GM18498 (cell line): ENCODE measurements at regions not wholly inside any gene's neighbourhood (a gene's known extent, or its start where the extent isn't known, plus 50 kb on each side); places are given as distances from the start of the nearest gene placed in this dataset.
"Not testable (repeated sequence)": the region's sequence is repeated elsewhere in the genome, so short reads cannot be mapped to it uniquely, and the experiment has no call there.

ENCODE experiments used
- ATAC-seq: cut with Tn5 transposase; IDR thresholded peaks from one replicate; pipeline ENCODE4 v1.9.1; 2021; ENCODE audit warnings: mild to moderate bottlenecking, moderate library complexity; ENCODE audit not compliant: unreplicated experiment

DNA sequence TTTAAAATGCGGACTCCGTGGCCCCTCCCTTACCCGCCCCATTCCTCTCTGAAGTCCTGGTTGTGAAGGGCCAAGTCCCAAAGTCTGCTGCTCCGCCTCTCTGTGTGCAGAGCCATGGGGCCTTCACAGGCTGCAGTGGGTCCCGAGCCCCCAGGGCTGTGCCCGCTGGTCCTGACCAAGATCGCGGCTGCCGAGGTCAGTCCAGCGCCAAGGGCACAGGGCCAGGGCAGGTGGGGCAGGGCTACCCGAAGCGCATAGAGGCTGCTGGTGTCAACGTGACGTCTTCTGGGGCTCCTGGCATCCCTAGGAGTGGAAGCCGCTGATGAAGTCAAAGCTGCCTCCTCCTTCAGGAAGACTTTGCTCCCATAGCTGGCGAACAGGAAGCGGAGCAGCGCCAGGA lies 858.8 kb downstream of the TUBA3C start:
- ATAC-seq = not testable (repeated sequence)

DNA sequence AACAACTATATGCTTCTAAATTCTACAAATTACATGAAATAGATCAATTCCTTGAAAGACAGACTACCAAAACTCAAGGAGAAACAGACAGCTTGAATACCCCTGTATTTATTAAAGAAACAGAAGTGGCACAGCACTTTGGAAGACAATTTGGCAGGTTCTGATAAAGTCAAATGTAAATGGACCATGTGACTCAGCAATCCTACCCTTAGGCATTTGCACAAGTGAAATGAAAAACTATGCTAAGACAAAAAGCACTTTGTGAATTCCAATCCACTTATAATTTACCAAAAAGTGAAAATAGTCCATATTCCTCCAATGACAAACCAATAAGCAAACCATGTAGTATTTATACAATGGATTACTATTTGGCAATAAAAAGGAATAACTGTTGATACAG lies 862.0 kb downstream of the TUBA3C start:
- ATAC-seq = not testable (repeated sequence)

DNA sequence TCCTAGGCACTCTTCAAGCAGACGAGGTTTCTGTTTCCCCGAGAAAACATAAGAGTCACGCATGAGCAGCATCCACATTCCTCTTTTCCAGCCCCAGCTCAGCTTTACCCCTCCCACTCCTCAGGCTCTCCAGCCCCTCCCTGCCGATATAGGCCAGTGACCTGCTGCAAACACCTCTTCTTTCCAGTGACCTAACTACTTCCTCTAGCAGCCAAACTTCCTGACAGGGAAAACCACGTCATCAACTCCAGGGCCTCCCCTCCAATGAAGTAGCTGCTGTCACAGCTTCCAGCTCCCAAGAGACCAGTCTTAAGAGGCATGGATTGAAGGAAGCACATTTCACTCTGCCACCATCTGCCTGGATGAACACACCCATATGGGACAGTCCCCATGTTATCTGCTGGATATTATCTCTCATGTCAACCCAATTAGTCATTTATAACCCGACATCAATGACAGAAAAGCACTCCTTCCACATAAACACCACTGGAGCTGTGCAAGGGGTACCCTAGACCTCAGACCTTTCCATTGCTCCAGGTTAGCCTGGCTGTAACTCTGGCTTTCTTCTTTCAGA lies 878.3 kb downstream of the TUBA3C start:
- ATAC-seq = not testable (repeated sequence)

DNA sequence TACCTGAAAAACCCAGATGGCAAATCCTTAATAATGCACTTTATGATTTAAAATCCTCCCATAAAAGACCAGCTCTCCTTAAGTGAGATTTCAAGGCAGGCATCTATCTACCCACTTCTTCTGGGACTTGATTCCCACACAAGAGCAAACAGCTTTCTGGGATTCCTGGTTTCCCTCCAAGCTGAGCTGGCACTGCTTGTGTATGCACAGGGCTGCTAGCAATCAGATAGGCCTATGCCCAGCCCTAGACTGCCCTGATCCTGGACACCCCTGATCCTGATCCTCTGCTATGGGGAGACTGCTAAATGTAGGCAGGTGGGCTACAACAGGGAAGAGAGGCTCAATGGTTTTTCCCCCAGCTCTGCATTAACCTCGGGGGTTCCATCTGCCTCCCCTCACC lies 880.7 kb downstream of the TUBA3C start:
- not testable (repeated sequence) for ATAC-seq

DNA sequence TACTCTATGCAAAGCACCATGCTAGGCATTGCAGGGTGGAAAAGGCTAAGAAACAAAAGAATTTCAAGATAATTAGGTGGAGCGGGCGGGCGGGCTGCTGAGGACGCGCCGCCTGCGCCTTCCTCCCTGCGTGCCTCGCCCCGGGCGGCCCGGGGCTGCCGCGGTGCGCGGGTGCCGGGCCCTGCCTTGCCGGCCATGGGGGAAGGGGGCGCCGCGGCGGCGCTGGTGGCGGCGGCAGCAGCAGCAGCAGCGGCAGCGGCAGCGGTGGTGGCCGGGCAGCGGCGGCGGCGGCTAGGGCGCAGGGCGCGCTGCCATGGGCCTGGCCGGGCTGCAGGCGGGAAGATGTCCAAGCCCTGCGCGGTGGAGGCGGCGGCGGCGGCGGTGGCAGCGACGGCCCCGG lies 884.3 kb downstream of the TUBA3C start:
- ATAC-seq = not testable (repeated sequence)

DNA sequence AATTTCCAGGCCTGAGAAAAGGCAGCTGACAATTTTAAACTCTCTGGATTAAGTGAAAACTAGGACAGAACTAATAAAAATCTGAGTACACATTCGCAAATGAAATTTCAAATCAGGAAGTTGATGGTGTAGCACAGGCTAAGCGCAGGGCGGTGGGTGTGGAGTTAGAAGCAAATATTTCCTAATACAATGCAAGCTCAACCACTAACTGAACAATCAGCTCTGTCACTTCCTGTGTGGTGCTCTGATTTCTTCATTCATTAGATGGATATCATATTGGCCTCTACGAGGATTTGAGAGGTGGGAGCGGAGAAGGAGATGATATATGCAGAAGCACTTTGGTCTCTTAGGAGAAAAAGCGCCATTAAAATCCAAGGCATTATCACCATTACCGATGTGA lies 885.0 kb downstream of the TUBA3C start:
- not testable (repeated sequence) for ATAC-seq

DNA sequence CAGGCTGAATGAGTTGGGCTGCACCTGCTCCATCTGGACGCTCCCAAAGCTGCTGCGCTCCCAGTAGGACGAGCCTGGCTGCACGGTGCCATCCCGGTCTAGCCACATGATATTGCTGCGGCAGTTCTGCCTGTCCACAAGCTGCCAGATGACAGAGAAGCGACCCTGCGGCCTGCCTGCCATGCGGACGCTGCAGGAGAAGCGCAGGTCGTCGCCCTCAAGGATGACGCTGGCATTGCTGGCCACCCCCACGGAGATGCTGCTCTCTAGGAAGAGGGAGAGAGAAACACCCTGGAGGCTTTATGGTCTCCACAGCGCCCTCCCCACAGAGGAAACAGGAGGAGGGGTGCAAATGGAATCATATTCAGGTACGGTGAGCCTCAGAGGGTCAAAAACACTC lies 887.3 kb downstream of the TUBA3C start:
- not testable (repeated sequence) for ATAC-seq

DNA sequence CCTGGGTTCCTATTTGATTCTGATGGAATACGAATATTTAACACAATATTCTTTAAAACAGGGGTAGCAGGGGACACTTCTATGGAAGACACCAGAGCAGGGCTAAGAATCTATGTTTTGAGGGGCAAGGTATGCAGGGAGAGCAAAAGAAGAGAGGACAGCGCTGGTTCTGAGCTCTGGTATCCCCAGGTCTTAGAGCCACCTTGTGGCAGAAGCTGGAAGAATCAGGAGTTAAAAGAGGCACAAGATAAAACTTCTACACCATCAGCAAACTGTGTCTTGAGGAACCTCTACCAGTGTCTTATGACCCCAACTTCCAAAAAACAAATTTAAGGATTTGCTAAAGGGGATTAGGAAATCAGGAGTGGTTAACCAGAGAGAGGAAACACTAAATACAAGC lies 894.8 kb downstream of the TUBA3C start:
- ATAC-seq = not testable (repeated sequence)

DNA sequence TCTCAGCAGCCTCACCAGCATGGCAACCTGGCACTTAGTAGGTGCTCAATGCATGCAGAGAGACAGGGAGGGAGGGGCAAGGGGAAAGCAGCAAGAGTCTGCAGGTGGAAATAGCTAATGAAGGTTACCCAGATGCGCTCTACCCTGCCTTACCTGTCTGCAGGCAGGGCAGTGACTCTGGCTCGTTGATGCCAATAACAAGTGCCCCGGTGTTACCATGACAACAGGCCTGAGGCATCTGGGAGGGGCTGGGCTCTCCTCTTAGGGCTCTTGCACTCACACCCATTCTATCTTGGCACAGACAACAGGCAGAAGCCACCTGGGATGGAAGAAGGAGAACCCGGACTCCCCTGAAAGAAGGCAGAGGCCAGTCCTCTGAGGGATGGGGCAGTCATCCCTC lies 896.0 kb downstream of the TUBA3C start:
- ATAC-seq = not testable (repeated sequence)

DNA sequence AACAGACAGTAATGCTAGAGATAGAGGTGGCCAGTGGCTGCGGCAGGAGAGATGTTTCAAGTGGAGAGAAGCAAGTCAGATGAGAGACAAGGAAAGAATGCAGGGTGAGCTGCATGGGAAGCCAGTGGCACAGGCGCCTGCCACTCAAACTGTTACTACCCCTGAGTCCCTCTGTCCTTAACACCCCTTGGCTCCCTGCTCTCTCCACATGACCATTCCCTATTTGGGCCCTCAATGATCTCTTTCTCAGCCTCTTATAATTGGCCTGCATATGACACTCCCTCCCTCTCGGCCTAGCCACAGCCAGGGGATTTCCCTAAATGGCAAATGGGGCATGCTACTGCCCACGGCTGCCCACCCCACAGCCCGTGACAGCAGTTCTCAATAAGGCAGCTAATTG lies 897.6 kb downstream of the TUBA3C start:
- ATAC-seq = not testable (repeated sequence)

DNA sequence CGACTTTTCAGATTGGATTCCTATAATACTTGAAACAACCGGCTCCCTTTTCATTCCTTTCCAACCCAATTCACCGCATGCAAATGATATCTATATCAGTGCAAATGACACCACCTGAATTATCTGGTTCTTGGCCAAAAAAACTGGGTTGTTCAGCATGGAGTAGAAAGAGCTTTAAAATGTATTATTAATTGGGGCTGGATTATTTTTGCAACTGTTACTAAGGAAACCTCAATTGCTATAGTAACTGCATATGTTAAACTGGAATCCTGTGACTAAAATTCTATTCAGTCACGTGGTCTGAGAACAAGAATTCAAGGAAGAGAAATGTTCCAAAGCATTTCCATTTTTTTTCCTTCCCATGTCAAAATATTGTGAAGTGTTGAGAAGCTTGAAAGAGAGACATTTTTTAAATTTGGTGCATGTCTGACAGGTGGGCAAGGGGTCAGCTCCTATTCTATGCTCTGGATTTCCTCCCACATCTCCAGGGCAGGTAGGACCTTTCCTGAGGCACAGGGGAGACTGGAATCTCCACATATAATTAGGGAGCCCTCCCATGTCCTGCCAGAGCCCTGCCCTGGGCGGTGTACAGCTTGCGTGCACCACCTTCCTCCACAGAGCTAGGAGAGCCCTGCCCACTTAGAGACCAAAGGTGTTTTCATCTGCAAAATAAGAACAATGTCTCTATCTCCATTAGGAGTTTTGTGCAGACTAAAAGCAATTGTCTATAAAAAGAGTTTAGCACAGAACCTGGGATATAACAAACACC lies 899.6 kb downstream of the TUBA3C start:
- ATAC-seq = not testable (repeated sequence)

DNA sequence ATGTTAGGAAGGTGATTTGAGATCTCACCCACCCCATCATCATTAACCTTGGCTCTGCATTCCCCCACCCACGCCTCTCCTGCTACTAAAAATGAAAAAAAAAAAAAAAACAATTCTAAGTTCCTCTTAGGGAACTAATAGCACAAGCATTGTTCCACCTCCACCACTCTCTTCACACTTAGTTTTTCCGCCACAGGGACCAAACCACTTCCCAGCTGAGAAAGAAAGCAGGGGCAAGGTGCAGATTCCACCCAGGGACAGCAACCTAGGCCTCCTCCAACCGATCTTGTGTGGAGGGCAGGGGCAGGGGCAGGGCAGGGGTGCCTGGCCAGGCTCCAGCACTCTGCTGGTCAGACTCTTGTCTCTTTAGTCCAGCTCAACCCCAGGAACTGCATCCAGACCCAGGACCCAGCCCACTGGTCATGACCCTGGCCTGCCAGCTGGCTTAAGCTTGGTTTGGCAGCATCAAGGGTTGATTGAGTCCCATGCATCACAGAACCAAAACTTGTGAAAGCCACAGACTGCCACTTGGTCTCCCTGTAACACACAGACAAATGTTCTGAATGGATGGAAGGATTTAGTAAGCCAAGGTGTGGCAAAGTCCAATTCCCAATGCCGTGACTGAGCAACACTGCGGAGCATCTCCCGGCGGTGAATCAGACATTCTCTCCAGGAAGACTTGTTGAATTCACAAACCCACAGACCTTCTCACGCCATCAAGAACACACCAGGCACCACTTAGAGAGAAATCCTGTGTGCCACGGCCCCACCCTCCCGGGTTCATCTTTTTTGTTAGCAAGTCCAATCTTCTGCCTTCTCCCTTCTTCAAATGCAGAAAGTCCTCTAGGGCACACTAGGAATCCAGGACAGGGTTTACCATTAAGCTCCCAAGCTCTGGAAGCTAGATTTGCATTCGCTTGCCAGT lies 900.5 kb downstream of the TUBA3C start:
- ATAC-seq = not testable (repeated sequence)

DNA sequence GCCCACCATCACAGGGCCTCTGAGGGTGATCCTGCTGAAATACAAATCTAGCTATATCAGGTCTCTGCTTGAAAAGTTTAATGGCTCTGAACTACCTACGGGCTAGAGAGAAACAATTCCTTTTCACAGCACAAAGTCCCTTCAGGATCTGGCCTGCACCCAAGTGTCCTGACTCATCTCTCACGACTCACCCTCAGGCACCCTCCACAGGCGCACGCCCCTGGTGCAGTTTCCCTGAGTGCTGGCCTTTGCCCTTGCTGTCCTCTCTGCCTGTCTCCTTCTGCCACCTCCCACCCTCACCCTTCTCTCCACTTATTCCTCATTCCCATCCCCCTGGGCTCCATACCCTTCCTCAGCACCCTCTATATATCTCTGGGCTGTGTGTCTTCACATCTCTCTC lies 901.7 kb downstream of the TUBA3C start:
- not testable (repeated sequence) for ATAC-seq

DNA sequence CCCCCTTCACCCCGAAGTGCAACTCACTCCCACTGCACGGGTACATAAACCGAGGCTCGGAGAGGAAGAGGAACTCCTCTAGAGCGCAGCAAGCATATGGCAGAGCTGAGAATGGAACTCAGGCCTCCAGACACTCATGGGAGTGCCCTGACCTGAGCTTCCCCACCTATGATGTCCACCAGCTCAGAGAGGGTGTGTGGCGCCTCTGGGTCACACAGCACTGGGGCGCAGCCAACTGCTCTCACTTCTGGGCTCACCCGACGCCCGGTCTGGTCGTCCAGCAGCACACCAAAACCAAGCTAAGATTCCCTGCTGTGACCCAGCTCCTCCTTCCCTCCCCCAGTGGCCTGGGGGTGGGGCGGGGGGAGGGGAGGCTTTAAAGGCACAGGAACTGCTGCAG lies 904.3 kb downstream of the TUBA3C start:
- not testable (repeated sequence) for ATAC-seq

DNA sequence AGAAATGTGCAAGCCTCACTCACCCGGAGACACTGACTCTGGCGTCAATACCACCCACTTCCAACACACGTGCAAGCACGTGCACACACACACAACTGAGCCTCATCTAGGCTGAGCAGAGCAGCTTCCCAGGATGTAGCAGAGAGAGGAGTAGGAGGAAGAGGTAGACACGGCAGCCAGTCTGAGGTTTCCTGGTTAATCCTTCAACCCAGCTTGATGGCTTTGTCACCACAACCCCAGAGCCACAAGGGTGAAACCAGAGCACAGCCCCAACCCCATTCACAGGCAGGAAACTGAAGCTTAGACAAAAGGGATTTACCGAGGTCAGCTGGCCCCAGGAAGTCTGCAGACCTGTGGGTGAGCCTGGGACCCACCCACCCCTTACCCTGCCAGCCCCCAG lies 905.3 kb downstream of the TUBA3C start:
- not testable (repeated sequence) for ATAC-seq

DNA sequence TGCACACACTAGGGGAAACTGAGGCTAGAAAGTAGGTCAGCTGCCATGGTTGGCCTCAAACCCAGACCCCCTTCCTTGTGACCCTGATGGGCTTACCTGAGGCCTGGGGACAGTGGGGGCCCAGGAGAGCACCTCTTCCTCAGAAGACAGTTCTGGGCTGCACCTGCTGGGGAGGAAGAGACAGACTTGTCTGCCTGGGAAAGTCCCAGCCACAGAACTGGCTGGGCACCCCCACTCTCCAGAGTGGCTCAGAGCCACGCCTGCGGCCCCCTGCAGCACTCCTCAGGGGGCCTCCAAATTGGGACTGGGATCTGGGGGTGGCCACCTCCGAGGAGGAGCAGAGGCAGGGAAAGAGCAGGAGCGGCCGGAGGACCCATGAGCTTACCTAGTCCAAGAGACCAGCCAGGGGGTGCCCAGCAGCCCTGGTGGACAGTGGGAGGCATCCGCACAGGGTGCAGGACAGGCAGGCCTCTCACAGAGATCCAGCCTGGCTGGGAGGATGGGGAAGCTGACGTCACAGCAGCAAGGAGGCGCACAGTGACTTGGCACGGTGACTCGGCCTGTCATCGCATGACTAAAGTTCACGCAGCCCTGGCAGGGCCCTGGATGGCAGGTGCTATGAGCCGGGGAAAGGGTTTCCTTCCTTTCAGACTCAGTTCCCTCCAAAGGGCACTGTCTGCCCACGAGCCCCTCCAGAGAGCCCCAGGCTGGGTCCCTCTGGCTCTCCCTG lies 907.7 kb downstream of the TUBA3C start:
- ATAC-seq = not testable (repeated sequence)

DNA sequence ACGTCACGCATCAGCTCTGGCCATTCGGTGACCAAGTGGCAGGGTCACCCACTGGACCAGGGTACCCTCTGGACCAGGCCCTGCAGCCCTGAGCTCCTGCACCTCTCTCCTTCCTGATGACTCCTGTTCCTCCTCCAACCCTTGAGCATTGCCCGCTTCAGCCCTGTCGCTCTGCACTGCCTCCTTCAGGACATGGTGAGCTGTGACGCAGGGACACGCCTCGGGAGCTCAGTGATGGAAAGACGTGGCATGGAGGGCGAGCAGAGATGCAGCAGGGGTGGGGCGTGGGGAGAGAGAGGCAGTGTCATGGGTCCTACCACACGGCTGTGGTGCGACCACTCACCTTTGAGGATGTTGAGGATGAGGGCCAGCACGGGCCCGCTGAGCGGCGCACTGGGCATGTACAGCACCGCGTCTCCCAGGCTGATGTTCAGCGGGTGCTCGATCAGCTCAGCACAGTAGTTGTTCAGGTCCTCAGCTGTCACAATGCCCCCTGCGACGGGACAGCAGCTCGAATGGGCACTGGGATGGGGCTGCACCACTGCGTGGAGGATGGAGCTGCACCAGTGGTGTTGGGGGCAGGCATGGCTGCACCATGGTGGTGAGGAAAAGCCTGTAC lies 922.7 kb downstream of the TUBA3C start:
- not testable (repeated sequence) for ATAC-seq

DNA sequence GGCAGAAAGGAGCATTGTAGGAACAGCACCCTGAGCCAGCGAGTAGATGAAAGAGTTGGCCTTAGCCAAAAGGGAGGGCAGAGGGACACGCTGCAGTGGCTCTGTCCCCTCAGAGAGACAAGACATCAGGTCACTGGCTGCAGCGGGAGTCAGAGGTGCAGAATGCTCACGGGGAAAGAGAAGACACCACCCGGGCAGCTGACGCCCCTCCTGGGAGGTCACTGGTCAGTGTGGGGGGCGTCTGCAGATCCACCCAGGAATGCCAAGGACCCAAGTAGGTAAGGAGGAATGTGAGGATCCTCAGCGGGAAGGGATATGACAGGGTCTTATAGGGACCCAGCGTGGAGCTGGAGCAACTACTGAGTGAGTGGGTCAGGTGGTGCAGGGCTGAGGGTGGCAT lies 923.9 kb downstream of the TUBA3C start:
- not testable (repeated sequence) for ATAC-seq

DNA sequence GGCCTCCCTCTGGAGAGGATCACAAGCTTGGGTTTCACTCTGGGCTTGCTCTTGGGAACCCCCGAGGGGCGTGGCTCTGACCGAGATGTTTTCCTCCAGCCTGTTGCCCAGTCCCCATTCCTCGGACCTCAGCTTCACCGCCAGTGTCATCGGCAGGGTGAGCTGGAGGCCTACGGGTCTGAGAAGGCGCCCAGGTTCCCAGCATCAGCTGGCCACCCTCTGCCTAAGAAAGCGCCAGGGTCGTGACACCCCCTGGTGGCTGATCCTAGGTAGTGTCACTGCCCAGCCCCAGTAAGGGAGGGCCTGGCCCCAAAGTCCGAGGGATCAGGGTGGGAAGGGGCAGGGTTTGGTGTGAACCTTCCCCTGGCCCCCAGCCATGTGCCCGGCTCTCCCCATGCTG lies 928.8 kb downstream of the TUBA3C start:
- not testable (repeated sequence) for ATAC-seq

DNA sequence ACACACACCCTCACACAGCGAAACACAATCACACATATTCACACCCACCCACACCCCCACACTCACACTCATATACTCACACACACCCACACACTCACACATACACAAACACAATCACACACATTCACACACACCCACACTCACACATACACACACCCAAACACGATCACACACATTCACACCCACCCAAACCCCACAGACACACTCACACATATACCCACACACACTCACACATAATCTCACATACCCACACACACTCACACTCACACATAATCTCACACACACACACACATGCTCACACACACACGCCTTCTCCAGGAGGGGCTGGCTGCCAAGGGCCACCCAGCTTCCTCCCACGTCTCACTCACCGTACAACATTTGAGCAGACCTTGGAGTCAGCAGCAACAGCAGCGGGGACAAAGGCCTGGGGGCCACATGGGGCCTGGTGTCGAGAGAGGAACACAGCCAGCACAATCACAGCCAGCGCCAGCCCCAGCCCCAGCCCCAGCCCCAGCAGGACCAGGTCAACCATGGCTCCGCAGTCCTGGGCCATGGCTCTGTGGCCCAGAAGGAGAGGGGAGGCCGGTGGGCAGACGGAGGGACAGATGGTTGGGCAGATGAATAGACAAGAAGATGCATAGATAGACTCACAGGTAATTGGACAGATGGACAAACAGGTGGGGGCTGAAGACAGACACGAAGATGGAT lies 932.9 kb downstream of the TUBA3C start:
- ATAC-seq = not testable (repeated sequence)
